ENCODE measurements at regions not wholly inside any gene's neighbourhood (a gene's known extent, or its start where the extent isn't known, plus 50 kb on each side); places are given as distances from the start of the nearest gene placed in this dataset.
"Not testable (repeated sequence)": the region's sequence is repeated elsewhere in the genome, so short reads cannot be mapped to it uniquely, and the experiment has no call there.

DNA sequence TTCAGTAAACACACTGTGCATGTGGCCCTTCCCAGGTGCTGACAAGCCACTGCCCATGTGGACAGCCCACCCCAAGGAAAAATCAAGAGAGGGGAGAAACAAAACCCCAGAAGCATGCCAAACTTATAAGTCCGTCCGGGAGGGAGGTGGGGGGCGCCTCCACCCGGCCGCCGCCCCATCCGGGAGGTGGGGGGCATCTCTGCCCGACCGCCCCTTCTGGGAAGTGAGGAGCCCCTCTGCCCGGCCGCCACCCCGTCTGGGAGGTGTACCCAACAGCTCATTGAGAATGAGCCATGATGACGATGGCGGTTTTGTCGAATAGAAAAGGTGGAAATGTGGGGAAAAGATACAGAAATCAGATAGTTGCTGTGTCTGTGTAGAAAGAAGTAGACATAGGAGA, 53.8 kb upstream of the C2CD4B start:
- DNase-seq, result no peak

DNA sequence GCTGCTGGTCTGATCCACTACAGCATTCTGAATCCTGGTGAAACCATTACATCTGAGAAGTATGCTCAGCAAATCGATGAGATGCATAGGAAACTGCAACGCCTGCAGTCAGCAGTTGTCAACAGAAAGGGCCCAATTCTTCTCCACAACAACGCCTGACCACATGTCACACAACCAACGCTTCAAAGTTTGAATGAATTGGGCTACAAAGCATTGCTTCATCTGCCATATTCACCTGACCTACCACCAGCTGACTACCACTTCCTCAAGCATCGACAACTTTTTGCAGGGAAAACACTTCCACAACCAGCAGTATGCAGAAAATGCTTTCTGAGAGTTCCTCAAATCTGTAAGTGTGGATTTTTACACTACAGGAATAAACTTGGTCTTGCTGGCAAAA, 54.7 kb upstream of the C2CD4B start:
- no peak for DNase-seq

DNA sequence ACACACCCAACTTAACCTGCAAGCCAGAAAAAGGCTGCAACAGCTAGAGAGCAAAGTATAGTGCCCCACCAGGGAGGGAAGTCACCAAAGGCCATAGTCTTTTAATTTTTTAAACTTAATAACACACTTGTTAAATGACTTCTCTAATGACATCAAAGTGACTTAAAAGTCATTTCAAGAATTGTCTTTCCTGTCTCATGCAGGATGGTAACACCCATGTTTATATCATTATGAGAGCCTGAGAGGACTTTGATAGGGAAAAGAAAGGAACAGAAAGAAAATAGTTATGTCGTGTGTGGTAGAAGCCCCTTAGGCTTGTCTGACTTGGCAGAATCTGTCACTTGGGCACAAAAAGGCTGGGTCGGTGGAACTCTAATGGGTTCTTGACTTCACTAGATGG, 57.9 kb upstream of the C2CD4B start:
- no peak for DNase-seq

DNA sequence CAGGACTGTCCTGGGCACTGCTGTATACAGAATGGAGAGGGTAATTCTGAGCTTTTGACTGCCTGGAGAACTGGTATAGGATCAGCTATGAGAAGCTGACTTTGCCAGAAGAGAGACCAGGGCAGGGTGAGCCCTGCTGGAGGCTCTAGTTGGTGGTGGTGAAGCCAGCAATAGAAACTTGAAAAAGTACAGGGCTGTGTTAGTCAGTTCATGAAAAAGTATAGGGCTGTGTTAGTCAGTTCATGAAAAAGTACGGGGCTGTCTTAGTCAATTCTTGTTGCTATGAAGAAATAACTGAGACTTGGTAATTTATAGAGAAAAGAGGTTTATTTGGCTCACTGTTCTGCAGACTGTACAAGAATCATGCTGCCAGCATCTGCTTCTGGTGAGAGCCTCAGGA, 63.5 kb upstream of the C2CD4B start:
- no peak for DNase-seq

DNA sequence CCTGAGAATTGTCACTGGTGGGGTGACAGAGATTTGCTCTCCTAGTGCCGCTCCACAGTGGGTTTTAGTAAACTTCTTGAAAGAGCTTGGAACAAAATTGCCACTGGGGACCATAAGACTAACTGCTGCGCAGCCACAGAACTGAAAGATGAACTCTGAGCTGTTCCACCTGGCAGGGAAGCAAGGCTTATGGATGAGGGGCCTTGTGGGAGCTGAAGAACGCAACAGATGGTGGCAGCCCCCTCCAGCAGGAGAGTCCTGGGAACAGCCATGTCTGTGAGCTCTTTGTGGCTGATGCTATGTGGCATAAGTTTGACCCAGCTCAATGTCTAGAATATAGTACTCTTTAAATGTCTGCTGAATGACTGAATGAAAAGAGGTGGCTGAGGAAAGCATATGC, 66.8 kb upstream of the C2CD4B start:
- no peak for DNase-seq

DNA sequence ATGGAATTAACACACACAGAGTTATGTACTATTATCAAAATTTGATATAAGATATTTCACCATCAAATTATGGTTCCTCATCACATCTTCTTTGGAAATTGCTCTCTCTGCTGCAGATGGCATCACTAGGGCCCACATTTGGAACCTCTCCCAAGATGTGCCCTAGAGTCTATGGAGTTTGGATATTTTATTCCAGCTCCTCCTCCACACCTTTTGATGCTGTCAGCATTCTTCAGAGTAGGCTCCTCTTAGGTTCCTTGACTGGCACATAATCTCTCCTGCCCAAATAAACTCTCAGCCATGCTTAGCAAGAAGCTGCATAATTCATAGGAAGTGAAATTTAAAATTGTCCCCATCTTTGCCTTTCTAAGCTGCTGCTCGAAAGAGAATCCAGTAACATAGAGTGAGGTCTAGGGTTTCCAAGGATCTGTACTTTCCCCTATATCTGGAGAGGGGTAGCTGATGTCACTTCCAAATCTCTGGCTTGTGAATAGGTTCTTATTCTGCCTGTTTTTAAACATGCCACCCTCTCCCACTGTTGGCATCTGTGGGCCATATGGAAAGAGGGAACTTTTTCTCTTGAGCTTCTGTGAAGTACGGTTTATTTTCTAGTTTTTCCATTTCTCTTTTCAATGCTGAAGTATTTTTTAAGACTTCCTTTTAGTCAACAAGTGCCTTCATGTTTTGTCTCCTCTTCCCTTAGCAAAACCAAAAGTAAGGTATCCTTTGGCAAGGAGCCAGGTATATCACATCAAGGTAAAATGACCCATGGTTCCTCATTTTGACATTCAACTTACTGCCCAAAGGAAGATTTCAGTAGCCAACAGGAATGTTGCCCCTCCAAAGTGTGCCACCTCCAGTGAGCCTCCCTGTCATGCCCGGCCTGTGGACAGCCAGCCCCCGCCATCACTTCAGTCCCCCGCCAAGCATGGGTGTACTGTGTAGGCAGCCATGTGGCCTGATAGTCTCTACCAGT, 75.3 kb upstream of the C2CD4B start:
- DNase-seq, result no peak

DNA sequence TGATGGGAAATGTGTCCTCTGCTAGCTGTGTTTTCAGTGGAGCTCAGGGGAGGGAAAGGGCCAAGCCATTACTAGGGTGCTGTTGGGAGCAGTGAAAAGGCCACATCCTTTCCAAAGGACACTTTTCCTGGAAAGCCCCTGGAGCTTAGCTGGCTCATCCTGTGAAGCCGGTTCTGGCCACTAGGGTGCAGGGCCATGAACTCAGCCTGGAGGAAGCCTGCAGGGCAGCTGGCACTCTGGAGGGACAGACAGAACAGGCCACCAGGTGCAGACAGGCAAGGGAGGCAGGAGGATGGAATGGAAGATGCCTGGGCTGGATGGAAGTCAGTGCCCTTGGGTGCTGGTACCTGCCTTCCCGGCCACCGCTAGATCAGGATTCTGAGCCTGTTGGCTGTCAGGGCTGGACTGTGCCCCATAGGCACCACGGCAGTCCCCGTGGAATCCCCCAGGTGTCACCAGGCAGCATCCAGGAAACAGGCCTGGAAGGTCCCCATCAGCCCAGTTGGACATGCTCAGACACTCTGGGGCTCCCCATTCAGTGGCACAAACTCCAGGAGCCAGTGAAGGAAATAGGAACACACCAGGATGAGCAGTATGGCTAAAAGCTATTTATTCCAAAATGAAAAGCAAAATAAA, 76.2 kb upstream of the C2CD4B start:
- no peak for DNase-seq

DNA sequence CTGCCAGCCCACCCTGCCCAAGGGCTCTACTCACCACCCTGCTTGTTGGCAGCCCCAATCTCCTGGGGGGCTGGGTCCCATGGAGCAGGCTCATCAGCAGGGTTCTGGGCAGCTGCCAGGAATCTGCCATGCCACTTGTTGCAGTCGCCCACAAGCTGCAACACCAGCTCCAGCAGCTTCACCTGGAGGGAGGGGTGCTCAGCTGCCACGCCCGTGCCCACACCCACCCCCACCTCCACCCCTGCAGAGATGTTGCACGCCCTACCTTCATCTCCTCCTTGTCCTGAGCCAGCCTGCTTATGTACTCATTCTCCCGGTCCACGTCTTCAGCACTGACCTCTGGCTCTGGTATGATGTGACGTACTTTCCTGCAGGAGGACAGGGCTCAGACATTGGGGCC, 77.9 kb upstream of the C2CD4B start:
- no peak for DNase-seq

DNA sequence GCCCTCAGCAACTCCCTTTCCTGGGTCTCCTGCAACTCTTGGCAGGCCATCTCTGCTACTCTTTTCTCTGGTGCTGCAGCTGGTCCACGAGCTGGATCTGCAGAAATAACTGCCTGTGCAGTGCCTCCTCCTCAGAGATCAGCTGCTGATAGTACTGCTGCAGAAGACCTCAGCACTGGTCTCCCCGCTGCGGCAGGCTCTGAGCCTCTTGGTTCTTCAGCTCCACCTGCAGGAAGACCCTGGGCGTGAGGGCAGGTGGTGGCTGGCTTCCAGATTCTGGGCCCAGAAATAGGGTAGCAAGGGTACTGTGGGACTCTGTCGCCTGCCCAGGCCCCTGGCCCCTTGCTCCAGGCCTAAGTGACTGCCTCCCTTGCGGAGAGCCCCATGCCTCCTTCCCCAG, 79.7 kb upstream of the C2CD4B start:
- no peak for DNase-seq

DNA sequence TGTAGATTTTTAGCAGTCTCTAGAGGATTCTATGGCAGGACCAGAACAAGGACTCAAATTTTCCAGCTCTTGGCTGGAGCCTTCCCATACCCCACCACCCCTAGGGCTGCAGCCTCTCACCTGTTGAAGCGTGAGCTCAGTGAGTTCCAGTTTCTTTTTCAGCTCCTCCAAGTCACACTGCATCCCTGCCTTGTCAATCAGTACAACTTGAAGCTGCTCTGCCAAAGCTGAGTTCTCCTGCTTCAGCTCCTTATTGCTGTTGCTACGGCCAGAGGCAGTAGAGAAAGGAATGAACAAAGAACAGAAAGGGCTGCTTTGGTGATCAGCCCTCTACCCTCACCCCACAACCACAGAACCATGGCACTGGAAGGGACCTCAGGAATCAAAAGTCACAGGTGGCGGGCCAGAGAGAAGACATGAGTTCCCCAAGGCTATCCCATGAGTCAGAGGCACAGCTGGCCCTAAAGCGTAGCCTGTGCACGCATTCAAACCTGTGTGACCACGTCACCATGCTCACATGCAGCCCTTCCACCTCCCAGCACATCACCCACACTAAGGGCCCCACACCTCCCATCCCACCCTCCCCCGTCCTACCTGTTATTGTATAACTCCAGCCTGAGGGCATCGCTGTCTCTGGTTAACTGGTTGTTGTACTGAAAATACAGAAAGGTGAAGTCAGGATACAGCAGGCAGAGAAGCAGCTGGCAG, 83.3 kb upstream of the C2CD4B start:
- DNase-seq, result no peak

DNA sequence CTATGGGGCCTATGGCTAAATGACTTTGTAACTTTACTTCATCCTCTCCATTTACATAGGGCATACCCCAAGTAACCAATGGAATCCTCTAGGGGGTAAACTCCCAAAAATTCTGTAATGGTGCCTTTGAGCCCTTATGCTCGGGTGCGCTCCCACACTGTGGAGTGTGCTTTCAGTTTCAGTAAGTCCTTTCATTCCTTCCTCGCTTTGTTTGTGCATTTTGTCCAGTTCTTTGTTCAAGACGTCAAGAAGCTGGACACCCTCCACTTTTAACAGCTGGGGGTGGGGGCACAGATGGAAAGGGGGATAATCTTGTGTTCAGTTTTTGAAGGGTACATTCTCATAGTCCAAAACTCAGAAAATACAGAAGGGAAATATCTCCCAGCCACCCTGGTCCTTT, 84.4 kb upstream of the C2CD4B start:
- DNase-seq, result no peak

DNA sequence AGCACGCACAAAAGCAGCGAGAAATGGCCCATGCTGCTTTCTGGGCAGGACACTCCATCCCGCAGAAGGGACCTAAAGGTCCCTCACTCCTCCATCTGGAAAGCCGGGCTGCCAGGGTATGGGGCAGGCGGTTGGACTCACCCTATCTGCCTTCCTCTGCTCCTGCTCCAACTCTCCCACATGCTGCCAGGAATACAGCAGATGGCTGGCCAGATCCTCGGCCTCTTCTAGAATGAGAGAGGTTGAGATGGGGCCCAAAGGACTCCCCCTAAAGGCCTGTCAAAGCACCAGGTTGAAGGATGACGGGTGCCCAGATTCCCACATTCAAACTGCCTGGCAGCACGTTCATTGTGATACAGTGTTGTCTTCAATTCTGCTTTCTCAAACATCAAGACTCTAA, 85.1 kb upstream of the C2CD4B start:
- no peak for DNase-seq

DNA sequence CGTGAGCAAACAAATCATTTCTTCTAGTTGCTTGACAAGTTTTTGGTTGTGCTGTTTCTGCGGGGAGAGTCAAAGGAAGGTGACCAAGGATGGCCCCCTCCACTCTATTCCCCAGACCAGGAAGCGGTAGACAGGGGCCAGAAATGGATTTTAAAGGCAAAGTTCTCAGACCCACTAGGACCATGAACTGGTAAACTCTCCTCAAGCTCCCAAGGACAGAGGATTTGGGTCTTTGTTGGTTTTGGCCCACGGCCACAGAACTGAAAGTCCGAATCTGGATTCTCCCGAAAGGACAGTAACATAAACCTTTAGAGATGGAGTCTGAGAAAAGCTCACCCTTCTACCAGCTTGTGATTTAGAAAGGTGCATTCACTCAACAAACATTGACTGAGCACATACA, 85.9 kb upstream of the C2CD4B start:
- no peak for DNase-seq

DNA sequence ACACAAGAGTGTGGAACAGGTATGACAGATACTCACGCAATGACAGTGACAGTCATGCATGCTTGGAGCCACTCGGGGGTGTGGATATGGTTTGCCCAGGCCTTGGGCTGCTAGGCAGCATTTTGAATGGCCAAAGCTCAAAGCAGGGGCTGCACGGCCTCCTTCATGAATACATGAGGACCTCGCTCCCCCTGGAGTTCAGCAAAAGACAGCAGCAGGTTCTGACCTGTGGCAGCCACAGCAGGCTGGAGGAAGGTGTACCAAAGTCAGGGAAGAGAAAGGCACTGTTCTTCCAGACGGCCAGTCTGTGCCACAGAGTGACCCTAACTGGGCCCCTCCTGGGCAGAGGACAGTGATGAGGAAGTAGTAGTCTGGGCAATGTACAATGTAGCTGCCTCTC, 88.2 kb upstream of the C2CD4B start:
- DNase-seq, result no peak

DNA sequence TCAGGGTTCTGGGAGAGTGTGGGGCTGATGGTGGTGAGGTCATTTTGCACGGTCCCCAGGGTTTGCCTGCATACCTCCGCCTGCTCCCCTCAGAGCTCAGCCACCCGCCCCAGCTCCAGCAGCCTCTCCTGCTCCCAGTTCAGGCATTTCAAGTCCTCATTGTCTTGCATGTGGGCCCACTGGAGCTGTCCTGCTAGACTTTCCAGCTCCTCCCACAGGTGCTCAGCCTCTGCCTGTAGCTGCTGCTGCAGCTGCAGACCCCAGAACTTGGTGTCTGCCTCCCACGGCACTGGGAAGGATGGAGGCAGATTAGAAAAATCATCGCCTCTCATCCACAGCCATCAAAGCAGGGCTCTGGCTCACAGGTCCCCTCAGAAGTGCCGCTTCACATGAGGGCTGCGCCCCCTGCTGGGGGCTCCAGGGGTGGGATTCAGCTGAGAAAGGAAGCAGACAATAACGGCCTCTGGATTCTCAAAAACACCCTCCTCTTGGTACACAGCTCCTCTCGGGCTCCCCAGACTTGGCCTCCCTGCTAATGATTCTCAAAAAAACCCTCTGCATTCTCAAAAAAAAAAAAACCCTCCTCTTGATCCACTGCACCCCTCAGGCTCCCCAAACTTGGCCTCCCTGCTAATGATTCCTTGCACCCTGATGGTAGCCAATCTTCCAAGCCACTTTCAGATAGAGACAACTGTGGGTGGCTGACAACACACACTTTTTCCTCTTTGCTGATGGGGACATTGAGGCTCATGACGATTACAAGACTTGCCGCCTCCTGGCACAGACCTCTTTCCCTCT, 89.3 kb upstream of the C2CD4B start:
- DNase-seq, result peak in 4 of 6 experiments; percentile 5 to 24 (median 14)

DNA sequence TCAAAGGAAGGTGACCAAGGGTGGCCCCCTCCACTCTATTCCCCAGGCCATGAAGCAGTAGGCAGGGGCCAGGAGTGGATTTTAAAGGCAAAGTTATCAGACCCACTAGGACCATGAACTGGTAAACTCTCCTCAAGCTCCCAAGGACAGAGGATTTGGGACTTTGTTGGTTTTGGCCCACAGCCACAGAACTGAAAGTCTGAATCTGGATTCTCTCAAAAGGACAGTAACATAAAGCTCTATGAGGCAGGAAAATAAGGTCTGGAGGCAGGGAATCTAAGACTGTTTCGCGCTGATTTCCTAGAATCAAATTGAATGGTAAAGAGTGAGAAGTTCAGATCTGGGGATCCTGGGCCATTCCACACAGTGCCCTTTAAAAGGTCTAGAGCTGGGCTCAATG, 91.3 kb upstream of the C2CD4B start:
- not testable (repeated sequence) for DNase-seq

DNA sequence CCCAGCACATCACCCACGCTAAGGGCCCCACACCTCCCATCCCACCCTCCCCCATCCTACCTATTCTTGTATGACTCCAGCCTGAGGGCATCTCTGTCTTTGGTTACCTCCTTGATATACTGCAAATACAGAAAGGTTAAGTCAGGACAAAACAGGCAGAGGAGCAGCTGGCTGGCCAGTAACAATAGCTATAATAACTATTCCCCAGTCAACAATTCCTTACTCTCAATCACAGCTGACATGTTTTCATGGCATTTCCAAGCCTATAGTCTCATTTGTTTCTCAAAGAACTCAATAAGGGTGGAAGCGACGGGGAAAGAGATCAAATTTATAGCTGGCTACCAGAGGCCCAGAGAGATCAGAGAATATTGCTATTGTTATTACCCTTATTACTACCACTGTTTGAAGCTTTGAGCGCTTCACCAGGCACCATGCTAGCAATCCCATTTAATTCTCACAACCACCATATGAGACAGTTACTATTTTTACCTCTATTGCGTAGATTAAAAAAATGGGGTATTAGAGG, 93.0 kb upstream of the C2CD4B start:
- no peak for DNase-seq

DNA sequence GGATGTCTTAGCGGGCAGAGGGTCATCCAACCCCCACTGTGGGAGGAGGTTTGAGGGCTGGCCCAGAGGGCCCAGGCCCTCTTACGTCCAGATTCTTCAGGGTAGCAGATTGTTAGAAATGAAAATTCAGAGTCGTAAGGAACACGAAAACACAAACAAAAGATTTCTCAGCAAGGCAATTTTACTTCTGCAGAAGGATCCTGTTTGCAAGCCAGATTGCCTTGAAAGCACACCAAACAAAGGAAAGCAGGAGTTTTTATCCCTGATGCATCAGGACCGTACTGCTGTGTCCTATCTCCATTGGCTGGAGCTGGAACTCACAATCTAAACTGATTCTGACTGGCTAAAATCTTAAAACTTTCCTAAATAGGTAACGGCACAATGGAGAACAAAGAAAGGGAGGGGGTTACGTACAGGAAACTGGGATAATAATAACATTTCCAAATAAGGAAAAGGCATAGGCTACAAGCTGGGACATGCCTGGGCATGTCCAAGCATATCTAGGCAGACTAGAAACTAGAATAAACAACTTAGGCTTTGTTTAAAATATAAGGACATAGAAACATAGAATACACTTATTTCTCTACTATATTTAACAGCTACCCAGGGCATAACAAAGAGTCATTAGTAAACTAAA, 97.3 kb upstream of the C2CD4B start:
- DNase-seq, result no peak

DNA sequence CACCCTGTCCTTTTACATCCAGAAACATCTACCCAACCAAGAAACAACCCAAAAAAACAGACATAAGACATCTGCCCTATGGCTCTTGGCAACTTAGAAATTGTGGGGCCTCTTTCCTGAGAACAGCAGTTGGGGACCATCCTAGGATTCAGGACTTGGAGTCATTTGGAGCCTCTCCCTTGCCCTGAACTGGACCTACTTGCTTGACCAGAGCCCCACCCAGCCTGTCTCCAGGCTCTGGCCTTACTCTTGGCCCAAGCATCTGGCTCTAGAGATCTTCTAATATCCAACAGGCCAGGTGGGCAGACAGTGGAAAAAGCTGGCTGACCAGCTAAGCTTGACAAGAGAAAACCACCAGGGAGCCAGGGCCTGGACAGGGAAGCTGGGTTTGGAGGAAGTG, 99.1 kb upstream of the C2CD4B start:
- DNase-seq, result no peak

DNA sequence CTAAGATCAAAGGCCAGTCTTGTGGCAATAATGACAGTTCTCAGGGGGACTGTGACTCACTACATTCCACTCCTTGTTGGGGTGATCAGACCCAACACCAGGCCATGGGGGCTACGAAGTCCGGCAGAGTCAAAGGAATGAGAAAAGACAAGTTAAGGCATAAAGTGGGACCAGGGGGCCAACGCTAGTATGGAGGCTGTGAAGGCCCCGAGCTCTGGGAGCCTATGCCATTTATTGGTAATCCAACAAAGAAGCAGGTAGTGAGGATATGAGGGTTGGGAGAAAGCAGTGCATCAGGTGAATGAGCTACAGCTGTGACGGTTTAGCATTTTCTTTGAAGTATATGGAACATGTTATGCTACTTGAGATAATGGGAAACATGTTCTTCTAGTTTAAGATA, 104.4 kb upstream of the C2CD4B start:
- DNase-seq, result no peak

DNA sequence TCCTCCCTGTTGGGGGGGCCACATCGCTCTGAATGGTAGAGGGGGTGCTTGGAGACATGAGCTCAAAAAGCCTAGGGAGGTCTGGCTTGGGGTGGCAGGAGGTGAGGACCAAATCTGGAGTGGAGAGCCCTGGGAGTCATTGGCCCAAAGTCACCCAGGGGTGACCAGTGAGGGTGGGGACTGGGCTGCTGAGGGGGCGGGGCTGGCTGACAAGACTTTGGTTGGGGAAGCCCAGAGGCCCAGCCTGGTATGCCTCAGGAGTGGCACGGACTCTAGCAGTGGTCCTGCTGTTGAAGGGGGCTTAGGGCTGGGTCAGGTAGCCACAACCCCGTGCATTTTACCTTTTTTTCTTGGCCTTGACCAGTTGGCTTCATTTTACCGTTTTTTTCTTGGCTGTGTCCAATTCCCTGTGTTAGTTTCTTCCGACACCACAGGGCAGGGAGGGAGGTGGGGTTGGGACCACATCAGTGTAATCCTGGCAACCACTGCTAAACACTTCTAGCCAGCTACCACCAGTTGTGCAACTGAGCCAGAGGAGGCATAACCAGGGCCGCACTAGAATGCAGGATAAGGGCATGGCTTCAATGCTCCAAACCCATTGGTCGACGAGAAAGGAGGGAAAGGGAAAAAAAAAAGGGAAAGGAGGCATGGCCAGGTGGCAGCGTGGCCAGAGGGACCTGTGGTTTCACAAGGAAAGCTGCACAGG, 105.3 kb upstream of the C2CD4B start:
- no peak for DNase-seq

DNA sequence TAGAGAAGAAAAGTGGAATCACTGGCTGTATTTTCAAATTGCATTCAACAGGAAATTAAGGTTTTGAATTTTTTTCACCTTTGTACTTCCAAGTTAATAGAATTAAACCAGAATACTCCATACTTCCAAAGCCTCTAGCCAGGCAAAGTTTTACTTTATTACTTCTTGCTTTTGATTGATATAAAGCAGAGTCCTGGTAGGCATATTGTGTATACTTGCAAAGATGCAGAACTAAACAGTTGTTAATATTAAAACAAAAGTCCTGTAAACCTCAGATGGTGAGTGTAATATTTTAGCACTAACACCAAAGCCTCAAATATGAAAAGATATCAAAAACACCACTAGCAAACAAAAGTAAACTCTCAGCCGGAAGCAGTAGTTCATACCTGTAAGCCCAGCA, 107.2 kb upstream of the C2CD4B start:
- no peak for DNase-seq
